ENCODE measurements at regions not wholly inside any gene's neighbourhood (a gene's known extent, or its start where the extent isn't known, plus 50 kb on each side); places are given as distances from the start of the nearest gene placed in this dataset.

DNA sequence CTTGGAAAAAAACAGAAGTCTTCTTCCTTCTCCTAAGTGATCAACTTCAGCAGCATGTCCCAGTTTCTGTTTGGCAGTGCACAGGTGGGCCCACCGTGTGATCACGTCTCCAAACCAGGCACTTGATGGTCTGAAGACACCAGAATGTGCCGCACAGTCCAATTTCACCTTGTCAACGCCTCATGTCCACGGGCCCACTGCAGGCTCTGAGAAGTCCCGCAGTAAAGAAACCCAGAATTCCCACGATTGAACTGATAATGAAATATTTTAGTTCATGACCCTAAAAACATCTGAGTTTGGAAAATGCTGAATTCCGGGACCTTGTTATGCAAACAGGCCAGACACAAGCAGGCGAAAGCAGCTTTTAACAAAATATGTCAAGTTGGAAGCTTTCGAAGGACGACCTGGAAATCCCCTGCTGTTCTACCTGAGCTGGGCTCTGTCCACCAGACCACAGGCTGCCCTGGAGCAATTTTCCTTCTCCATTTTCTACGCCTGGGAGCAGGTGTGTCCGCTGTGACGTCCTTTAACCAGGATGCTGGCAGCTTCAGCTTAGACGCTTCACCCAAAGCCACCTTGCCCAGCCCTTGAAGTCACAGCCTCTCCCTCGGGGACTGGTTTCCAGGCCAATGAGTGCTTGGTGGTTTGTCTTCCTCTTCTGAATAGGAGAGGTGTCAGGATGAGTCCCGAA lies 167.8 kb upstream of the IQSEC1 start:
- DNase-seq (ENCODE audit: low read depth): no peak

GRCh38 chr3:13239467-13239760 lies 166.2 kb upstream of the IQSEC1 start:
- TF ChIP-seq, protein P1, sequence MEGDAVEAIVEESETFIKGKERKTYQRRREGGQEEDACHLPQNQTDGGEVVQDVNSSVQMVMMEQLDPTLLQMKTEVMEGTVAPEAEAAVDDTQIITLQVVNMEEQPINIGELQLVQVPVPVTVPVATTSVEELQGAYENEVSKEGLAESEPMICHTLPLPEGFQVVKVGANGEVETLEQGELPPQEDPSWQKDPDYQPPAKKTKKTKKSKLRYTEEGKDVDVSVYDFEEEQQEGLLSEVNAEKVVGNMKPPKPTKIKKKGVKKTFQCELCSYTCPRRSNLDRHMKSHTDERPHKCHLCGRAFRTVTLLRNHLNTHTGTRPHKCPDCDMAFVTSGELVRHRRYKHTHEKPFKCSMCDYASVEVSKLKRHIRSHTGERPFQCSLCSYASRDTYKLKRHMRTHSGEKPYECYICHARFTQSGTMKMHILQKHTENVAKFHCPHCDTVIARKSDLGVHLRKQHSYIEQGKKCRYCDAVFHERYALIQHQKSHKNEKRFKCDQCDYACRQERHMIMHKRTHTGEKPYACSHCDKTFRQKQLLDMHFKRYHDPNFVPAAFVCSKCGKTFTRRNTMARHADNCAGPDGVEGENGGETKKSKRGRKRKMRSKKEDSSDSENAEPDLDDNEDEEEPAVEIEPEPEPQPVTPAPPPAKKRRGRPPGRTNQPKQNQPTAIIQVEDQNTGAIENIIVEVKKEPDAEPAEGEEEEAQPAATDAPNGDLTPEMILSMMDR (IDR thresholded peaks at IDR 0.05; ENCODE audit: insufficient read depth, low read depth, low read length, missing control alignments): no peak
- DNase-seq (ENCODE audit: low read depth): no peak
- no peak overlapping the region for H3K4me3 ChIP-seq (ENCODE audit: low read length)

More for the DNA sequence above, 167.8 kb upstream of the IQSEC1 start:
- TF ChIP-seq, protein P1 (IDR thresholded peaks at IDR 0.05; ENCODE audit: insufficient read depth, low read depth, low read length, missing control alignments): no peak
- H3K4me3 ChIP-seq (ENCODE audit: low read length): no peak overlapping the region

DNA sequence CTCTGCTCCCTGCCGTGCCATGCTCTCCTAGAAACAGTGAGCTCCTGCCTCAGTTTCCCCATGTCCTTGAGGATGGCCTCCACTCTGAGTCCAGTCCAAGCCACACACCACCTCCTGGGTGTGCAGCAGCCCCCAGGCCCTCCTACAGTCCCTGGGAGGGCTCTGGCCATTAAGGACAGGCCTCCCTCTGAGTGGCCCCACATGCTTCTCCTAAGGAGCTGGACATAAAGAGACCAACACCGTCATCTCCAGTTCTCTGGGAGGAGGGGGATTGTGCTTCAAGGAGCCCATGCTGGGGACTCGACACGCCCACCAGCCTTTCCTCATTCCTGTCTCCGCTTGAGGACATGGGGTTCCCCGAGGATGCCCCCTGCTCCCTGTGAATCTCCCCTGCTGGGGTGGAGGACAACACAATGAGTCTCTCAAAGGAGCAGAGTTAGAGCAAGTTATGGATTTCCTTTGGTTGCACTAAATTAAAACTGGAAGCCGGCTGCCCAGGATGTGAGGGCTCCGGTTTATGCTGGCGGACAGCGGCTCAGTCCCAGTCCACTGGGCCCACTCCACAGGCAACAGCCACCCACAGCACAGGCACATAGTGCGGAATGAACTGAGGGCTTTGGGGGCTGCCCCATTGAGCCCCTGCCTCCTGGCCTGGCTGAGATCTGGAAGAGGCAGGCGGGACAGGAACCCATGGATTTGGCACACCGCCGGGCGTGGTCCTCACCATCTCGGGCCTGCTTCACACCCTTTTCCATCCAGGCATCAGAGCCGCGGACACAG lies 165.6 kb upstream of the IQSEC1 start:
- TF ChIP-seq, protein P1 (IDR thresholded peaks at IDR 0.05; ENCODE audit: insufficient read depth, low read depth, low read length, missing control alignments): no peak
- DNase-seq (ENCODE audit: low read depth): no peak
- H3K4me3 ChIP-seq (ENCODE audit: low read length): no peak overlapping the region

DNA sequence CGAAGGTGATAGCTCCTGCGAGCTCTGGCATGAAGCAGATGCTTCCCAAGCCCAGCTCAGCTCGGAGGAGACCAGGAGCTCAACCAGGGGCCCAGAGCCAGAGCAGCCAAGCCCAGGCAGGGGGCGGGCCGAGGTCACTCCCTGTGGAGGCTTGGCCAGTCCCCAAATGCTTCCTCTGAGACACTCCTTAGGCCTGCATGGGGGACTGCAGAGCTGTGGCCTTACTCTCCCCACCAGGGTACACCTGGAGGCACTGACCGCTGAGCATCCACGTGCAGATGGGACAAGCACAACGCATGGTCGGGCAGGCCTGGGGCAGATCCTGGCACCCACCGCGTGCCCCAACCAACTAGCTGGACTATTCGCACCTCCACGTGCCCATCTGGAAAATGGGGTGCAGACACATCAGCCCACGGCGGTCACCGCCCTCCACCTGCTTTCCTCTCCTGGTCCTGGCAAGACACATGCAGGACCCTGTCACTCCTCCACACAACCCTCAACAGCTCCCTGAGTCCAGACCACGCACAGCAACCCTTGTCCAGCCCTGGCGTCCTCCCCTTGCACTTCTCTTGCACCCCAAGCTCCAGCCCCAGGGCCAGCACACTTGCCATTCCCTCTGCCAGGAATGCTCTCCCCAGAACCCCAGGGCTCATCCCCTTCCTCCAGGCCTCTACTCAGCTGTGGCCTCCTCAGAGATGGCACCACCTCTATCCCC lies 164.7 kb upstream of the IQSEC1 start:
- DNase-seq (ENCODE audit: low read depth): no peak
- TF ChIP-seq, protein P1 (IDR thresholded peaks at IDR 0.05; ENCODE audit: insufficient read depth, low read depth, low read length, missing control alignments): no peak
- H3K4me3 ChIP-seq (ENCODE audit: low read length): no peak overlapping the region

GRCh38 chr3:13236557-13237173 lies 163.4 kb upstream of the IQSEC1 start:
- H3K4me3 ChIP-seq (ENCODE audit: low read length): no peak overlapping the region
- TF ChIP-seq, protein P1 (IDR thresholded peaks at IDR 0.05; ENCODE audit: insufficient read depth, low read depth, low read length, missing control alignments): no peak
- no peak for DNase-seq (ENCODE audit: low read depth)

DNA sequence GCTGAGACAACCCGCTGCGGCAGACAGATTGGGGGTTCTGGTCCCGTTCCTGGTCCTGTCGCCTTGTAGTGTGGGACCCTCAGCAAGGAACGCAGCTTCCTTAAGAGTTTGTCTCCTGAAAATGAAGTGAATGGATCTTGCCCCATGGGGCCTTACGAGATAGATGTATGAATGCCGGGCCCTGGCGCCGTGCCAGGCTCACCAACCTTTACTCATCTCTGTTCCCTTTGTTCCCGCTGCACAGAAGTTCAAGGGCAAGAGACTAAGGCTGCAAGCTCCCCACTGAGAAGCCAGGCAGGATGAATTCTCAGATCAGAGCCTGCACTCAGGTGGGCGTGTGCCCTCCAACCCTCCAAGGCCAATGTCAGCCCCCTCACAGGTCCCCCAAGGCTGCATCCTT lies 162.7 kb upstream of the IQSEC1 start:
- no peak overlapping the region for H3K4me3 ChIP-seq (ENCODE audit: low read length)
- TF ChIP-seq, protein P1 (IDR thresholded peaks at IDR 0.05; ENCODE audit: insufficient read depth, low read depth, low read length, missing control alignments): no peak
- DNase-seq (ENCODE audit: low read depth): peak; percentile 4
